Brain microvascular endothelial cell (primary cell): ENCODE measurements at regions not wholly inside any gene's neighbourhood (a gene's known extent, or its start where the extent isn't known, plus 50 kb on each side); places are given as distances from the start of the nearest gene placed in this dataset.

Experiments
- DNase-seq: peaks from one replicate; pipeline ENCODE4 v3.0.0-alpha.2; 2020
- H3K27ac ChIP-seq: fragments of 250-450 bp; sonication (Bioruptor Pico); 2 replicates; pipeline ENCODE4 v1.5.1; 2020; ENCODE audit warnings: mild to moderate bottlenecking, moderate library complexity
- H3K27me3 ChIP-seq: fragments of 250-450 bp; sonication (Bioruptor Pico); replicated peaks from 2 replicates; pipeline ENCODE4 v1.5.1; 2020; ENCODE audit warnings: mild to moderate bottlenecking
- H3K36me3 ChIP-seq: fragments of 250-450 bp; sonication (Bioruptor Pico); replicated peaks from 2 replicates; pipeline ENCODE4 v1.5.1; 2020; ENCODE audit warnings: mild to moderate bottlenecking
- H3K4me3 ChIP-seq: 2 replicates; pipeline ENCODE4 v1.5.1; 2011; ENCODE audit warnings: low read depth, mild to moderate bottlenecking, control low read depth, low read length, moderate library complexity
- in situ Hi-C: cut with HindIII; loops from 2 replicates; pipeline ENCODE4 v1.10.0; 2017; ENCODE audit warnings: low sequenced_read_pairs, low pct_ligation_motif_present
- TF ChIP-seq, protein P1 (sequence below): IDR thresholded peaks from 2 replicates; pipeline ENCODE4 v1.5.1; 2011; ENCODE audit warnings: low read depth, mild to moderate bottlenecking, moderate library complexity, low read length, control low read depth, inconsistent platforms; ENCODE audit errors: missing control alignments

DNA sequence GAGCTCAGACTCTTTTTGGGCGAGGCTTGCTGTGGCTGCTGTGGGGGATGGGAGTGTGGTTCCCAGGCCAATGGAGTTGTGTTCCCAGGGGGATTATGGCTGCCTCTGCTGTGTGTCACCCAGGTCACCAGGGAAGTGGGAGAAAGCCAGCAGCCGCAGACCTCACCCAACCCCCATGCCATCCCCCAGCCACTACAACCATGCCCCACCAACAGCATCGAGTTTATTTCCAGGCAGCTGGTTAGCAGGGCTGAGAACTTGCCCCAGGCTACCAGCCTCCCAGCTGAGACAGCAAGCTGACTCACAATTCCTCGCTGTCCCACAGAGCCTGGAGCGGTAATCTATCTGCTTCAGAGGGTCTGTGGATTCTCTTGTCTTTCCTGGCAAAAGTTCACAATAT, 331.7 kb downstream of the FRK start:
- Histone ChIP-seq H3K27me3 (no peaks in the 10 kb centered on the region), H3K4me3 (no peak overlapping the region), H3K27ac (no peak overlapping the region), H3K36me3 (no peaks in the 10 kb centered on the region)
- in situ Hi-C loops, result no loop called here
- TF ChIP-seq, protein P1, sequence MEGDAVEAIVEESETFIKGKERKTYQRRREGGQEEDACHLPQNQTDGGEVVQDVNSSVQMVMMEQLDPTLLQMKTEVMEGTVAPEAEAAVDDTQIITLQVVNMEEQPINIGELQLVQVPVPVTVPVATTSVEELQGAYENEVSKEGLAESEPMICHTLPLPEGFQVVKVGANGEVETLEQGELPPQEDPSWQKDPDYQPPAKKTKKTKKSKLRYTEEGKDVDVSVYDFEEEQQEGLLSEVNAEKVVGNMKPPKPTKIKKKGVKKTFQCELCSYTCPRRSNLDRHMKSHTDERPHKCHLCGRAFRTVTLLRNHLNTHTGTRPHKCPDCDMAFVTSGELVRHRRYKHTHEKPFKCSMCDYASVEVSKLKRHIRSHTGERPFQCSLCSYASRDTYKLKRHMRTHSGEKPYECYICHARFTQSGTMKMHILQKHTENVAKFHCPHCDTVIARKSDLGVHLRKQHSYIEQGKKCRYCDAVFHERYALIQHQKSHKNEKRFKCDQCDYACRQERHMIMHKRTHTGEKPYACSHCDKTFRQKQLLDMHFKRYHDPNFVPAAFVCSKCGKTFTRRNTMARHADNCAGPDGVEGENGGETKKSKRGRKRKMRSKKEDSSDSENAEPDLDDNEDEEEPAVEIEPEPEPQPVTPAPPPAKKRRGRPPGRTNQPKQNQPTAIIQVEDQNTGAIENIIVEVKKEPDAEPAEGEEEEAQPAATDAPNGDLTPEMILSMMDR, result no peak
- DNase-seq, result no peak

DNA sequence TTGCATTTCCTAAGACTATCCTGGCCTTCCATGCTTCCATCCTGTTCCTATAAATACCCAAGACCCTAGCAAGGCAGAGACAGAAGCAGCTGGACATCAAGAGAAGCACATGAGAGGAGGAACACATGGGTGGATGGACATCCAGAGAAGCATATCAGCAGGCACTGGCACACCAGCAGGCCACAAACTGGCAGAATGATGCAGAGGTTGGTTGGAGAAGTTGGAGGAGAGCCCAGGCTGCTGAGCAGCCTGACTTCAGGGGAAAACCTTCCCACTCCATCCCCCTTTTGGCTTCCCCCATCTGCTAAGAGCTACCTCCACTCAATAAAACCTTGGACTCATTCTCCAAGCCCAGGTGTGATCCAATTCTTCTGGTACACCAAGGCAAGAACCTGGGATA, 332.5 kb downstream of the FRK start:
- in situ Hi-C loops, result no loop called here
- H3K27ac ChIP-seq, result no peak overlapping the region
- no peak overlapping the region for H3K4me3 ChIP-seq
- no peaks in the 10 kb centered on the region for H3K27me3 ChIP-seq
- no peak for DNase-seq
- H3K36me3 ChIP-seq, result no peaks in the 10 kb centered on the region
- TF ChIP-seq, protein P1, result no peak

DNA sequence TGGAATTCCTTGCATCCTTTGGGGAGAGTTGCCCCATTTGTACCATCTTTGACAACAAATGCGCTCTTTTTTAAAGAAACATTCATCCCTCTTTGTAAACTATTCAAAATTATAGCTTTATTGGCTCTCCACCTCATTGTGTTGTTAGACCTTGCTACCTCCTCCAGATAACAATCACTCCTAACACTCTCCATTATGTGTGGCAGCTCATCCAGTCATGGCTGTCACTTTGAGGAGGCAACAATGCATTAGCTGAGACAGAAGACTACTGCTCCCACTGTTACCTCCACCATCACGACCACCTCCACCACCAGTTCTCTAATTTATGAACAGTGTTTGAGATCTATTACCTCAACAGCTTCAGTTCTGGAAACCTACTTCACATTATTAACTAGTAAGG, 339.1 kb downstream of the FRK start:
- TF ChIP-seq, protein P1, result no peak
- Histone ChIP-seq H3K27ac (no peak overlapping the region), H3K36me3 (no peaks in the 10 kb centered on the region), H3K27me3 (no peaks in the 10 kb centered on the region), H3K4me3 (no peak overlapping the region)
- in situ Hi-C loops, result no loop called here
- no peak for DNase-seq

DNA sequence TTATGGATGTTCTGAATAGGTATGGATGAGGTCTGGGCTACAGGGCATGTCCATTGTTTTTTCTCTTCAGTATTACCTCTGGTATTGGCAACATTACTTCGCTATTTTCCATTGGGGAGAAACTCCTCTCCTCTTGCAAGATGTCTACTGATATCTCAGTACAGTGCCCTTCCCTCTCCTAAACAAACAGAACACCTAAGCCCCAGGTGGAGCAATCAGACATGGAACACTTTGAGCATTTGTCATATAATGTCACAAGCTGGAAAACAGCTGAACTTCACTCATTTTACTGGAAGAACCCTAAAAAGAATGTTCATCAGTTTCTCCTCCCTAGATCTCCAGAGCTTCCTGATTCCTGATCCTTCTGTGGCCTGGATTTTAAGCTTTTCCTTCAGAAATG, 339.8 kb downstream of the FRK start:
- DNase-seq, result no peak
- Histone ChIP-seq H3K36me3 (no peaks in the 10 kb centered on the region), H3K27ac (no peak overlapping the region), H3K27me3 (no peaks in the 10 kb centered on the region), H3K4me3 (no peak overlapping the region)
- TF ChIP-seq, protein P1, result no peak
- in situ Hi-C loops, result no loop called here

DNA sequence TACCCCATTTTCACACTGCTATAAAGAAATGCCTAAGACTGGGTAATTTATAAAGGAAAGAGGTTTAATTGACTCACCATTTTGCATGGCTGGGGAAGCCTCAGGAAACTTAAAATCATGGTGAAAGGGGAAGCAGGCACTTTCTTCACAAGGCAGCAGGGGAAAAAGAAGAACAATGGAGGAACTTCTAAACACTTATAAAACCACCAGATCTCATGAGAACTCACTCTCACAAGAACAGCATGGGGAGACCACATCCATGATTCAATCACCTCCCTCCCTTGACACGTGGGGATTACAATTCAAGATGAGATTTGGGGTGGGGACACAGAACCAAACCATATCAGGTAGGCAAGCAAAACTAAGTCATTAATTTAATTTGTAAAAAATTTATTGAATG, 343.2 kb downstream of the FRK start:
- no peak overlapping the region for H3K27ac ChIP-seq
- no peak for DNase-seq
- no peaks in the 10 kb centered on the region for H3K27me3 ChIP-seq
- in situ Hi-C loops, result no loop called here
- no peaks in the 10 kb centered on the region for H3K36me3 ChIP-seq
- TF ChIP-seq, protein P1, result no peak
- H3K4me3 ChIP-seq, result no peak overlapping the region

DNA sequence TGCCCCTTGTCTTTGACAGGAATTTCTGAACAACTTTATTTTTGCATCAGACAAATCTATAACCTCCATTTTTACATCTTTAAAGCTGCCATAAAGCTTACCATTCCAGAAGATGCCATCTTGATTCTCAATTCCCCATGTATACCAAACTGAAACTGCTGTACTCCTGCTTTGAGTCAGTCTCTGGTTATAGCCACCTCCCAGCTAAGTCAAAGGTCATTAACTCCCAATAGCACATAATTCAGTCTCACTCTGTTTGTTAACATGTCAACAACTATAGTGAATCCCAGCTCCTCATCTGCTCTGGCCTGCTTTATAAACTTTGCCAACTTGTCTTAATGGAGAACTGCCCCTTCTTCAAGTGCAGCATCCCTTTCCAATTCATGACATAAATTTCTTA, 343.6 kb downstream of the FRK start:
- TF ChIP-seq, protein P1, result no peak
- H3K36me3 ChIP-seq, result no peaks in the 10 kb centered on the region
- H3K27me3 ChIP-seq, result no peaks in the 10 kb centered on the region
- in situ Hi-C loops, result no loop called here
- H3K27ac ChIP-seq, result no peak overlapping the region
- DNase-seq, result no peak
- H3K4me3 ChIP-seq, result no peak overlapping the region
